ENCODE measurements at regions not wholly inside any gene's neighbourhood (a gene's known extent, or its start where the extent isn't known, plus 50 kb on each side); places are given as distances from the start of the nearest gene placed in this dataset.

DNA sequence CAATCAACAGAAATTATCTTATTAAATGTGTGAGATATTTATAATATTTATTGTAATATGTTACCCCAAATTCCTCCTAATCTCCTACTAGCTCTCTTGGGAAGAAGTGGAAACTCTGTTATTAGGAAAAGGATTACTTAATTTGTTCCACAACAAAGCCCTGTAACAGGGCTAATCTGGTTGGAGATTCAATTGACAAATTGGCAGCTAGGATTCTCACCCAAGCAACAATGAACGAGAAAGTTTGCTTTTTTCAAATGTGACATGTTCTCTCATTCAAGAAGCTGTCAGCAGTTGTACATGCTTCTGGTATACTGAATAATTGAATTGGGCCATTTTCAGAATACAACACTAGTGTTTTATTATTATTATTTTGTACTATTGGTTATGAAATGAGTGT is 367.9 kb upstream of the ADGRL4 start:
- no peak for TF ChIP-seq KAT8 (CRISPR knock-in tag; IDR thresholded peaks at IDR 0.05)
- TF ChIP-seq POGZ (CRISPR knock-in tag; IDR thresholded peaks at IDR 0.05) = no peak
- no peak for TF ChIP-seq CTCF (CRISPR knock-in tag; IDR thresholded peaks at IDR 0.05)
- TF ChIP-seq CHD4 (IDR thresholded peaks at IDR 0.05; ENCODE audit: borderline replicate concordance, low read length) = no peak
- no peak for TF ChIP-seq HNRNPUL1 (IDR thresholded peaks at IDR 0.05; ENCODE audit: low read depth, low read length)
- TF ChIP-seq HOXA7 (CRISPR knock-in tag; IDR thresholded peaks at IDR 0.05) = no peak

Data from HepG2 (cell line).